GM12878 (cell line): ENCODE measurements at regions not wholly inside any gene's neighbourhood (a gene's known extent, or its start where the extent isn't known, plus 50 kb on each side); places are given as distances from the start of the nearest gene placed in this dataset.
A peak's percentile ranks its signal among the peaks of the same experiment; 100 is the strongest.

Experiments used
- ATAC-seq: fragments of 200-7000 bp; cut with Tn5 transposase; 3 replicates; pipeline ENCODE4 v1.9.1; 2020; ENCODE audit warnings: mild to moderate bottlenecking, moderate library complexity
- BruUV-seq: library from RNA; stranded (reverse); fragments of 400-500 nt; replicated peaks from 2 replicates; lab custom pipeline; 2021; lab: Mats Ljungman, UMichigan
- CTCF ChIA-PET: fragments of 300-600 bp; sonication (Branson Sonifier 250); formaldehyde crosslinking; extraction: SDS; loops from one replicate; lab custom pipeline; 2021; ENCODE audit warnings: inconsistent platforms; lab: Yijun Ruan, JAX
- POLR2A ChIA-PET: fragments of 350-600 bp; formaldehyde crosslinking; extraction: SDS; loops from one replicate; lab custom pipeline; 2021; ENCODE audit warnings: inconsistent platforms; lab: Charles Lee
- RAD21 ChIA-PET: fragments of 300-600 bp; sonication (Branson Sonifier 250); formaldehyde crosslinking; loops from one replicate; lab custom pipeline; 2023; ENCODE audit warnings: antibody characterized with exemption; ENCODE audit not compliant: unreplicated experiment; lab: Charles Lee
- SMC1A ChIA-PET: fragments of 300-600 bp; sonication (Branson Sonifier 250); formaldehyde crosslinking; loops from one replicate; lab custom pipeline; 2023; ENCODE audit not compliant: unreplicated experiment, uncharacterized antibody; lab: Charles Lee
- DNase-seq: peaks from one replicate; pipeline ENCODE4 v3.0.0-alpha.2; 2011; ENCODE audit warnings: low read depth, low spot score
- FAIRE-seq: peaks from 3 replicates; lab custom pipeline; 2011; peaks lifted over from hg19 to GRCh38; lab: Jason Lieb, UNC
- H2AFZ ChIP-seq: 2 replicates; pipeline ENCODE4 v1.6.0; 2011; ENCODE audit warnings: low read depth, low read length, control low read depth; ENCODE audit not compliant: control insufficient read depth
- H3K27ac ChIP-seq: 2 replicates; pipeline ENCODE4 v1.5.1; 2011; ENCODE audit warnings: control low read depth; ENCODE audit not compliant: control insufficient read depth, insufficient read depth
- H3K27me3 ChIP-seq, 2 experiments: replicated peaks in 1 of 2; 2 replicates each; pipeline versions ENCODE4 v1.6.0 to v1.6.1; 2011; ENCODE audit warnings: low read length in 1 of 2; ENCODE audit not compliant: control insufficient read depth in 2 of 2, insufficient read depth in 2 of 2
- H3K36me3 ChIP-seq, 2 experiments: 2 replicates each; pipeline ENCODE4 v1.5.1; 2011; ENCODE audit warnings: low read length in 1 of 2; ENCODE audit not compliant: control insufficient read depth in 2 of 2, insufficient read depth in 2 of 2
- H3K4me1 ChIP-seq: 2 replicates; pipeline ENCODE4 v1.6.1; 2011; ENCODE audit warnings: mild to moderate bottlenecking, low read length, moderate library complexity, mixed read lengths; ENCODE audit not compliant: control insufficient read depth, insufficient read depth
- H3K4me2 ChIP-seq: 2 replicates; pipeline ENCODE4 v1.6.0; 2011; ENCODE audit warnings: control low read depth; ENCODE audit not compliant: control insufficient read depth, insufficient read depth
- H3K4me3 ChIP-seq: fragments of 200-600 bp; sonication (generic); 2 replicates; pipeline ENCODE4 v1.5.1; 2016
- H3K79me2 ChIP-seq: 2 replicates; pipeline ENCODE4 v1.6.0; 2011; ENCODE audit warnings: low read length; ENCODE audit not compliant: control insufficient read depth, insufficient read depth
- H3K9ac ChIP-seq: 2 replicates; pipeline ENCODE4 v1.8.0; 2011; ENCODE audit warnings: low read length, control low read depth, mixed read lengths; ENCODE audit not compliant: control insufficient read depth, insufficient read depth
- H3K9me3 ChIP-seq: replicated peaks from 3 replicates; pipeline ENCODE4 v1.5.1; 2011; ENCODE audit warnings: mild to moderate bottlenecking, low read length; ENCODE audit not compliant: control insufficient read depth, insufficient read depth
- H4K20me1 ChIP-seq: 2 replicates; pipeline ENCODE4 v1.6.0; 2011; ENCODE audit not compliant: control insufficient read depth, insufficient read depth
- CHD4 ChIP-seq: fragments of 200-600 bp; sonication (generic); IDR thresholded peaks from 2 replicates; pipeline ENCODE4 v1.6.1; 2016; ENCODE audit warnings: mild to moderate bottlenecking
- HCFC1 ChIP-seq: fragments of 150-350 bp; IDR thresholded peaks from 2 replicates; pipeline ENCODE4 v1.6.1; 2014; ENCODE audit warnings: low read length
- IRF5 ChIP-seq: fragments of 450-650 bp; IDR thresholded peaks from 2 replicates; pipeline ENCODE4 v1.6.1; 2017; ENCODE audit warnings: borderline replicate concordance
- MEF2B ChIP-seq: fragments of 450-650 bp; IDR thresholded peaks from 2 replicates; pipeline ENCODE4 v1.6.1; 2018; ENCODE audit warnings: mild to moderate bottlenecking, moderate library complexity; ENCODE audit not compliant: partially characterized antibody, poor library complexity, severe bottlenecking
- RELA ChIP-seq: fragments of 450-650 bp; IDR thresholded peaks from 2 replicates; pipeline ENCODE4 v1.8.0; 2014; ENCODE audit warnings: borderline replicate concordance; ENCODE audit not compliant: partially characterized antibody
- USF1 ChIP-seq: IDR thresholded peaks from 2 replicates; pipeline ENCODE4 v1.6.1; 2011; ENCODE audit warnings: borderline replicate concordance, low read depth, mild to moderate bottlenecking, moderate library complexity, mixed read lengths, low read length; ENCODE audit not compliant: insufficient read depth; ENCODE audit errors: extremely low read length
- ZBTB40 ChIP-seq: fragments of 450-650 bp; IDR thresholded peaks from 2 replicates; pipeline ENCODE4 v1.6.1; 2016; ENCODE audit warnings: mild to moderate bottlenecking, moderate library complexity, borderline replicate concordance
- ZNF384 ChIP-seq: IDR thresholded peaks from 2 replicates; pipeline ENCODE4 v1.6.1; 2012; ENCODE audit warnings: low read depth, mild to moderate bottlenecking, low read length, improper control_type of control experiment, borderline replicate concordance
- WGBS: methylation state at CpG from one replicate; pipeline ENCODE4 v1.1.6; 2016; ENCODE audit warnings: low lambda C conversion rate; ENCODE audit not compliant: insufficient replicate concordance, insufficient coverage; ENCODE audit errors: missing lambda C conversion rate; 5-methylcytosine and 5-hydroxymethylcytosine counted together
- in situ Hi-C: fragments of 300-500 bp; cut with MboI; formaldehyde crosslinking; loops from 9 replicates; pipeline ENCODE4 v1.14.3; 2018; ENCODE audit warnings: mixed read lengths
- intact Hi-C: fragments of 100-400 bp; cut with micrococcal nuclease; formaldehyde crosslinking; loops from one replicate; pipeline ENCODE4 v1.14.2; 2022; ENCODE audit not compliant: unreplicated experiment

DNA sequence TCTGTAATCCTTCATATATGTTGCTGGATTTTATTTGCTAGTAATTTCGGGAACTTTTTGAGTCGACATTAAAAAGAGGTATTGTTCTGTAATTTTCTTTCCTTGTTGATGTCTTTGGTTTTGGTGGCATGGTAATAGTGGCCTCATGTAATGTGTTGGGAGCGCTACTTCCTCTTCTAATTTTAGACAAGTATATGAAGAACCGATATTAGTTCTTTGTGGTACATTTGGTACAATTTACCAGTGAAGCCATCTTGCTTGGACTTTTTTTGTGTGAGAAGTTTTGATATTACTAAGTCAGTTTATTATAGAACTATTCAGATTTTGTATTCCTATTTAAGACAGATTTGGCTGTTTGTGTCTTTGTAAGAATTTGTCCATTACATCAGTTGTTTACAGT is 669.2 kb upstream of the AADAT start (continued):
- no peak for TF ChIP-seq IRF5
- TF ChIP-seq MEF2B, result peak; percentile 52

DNA sequence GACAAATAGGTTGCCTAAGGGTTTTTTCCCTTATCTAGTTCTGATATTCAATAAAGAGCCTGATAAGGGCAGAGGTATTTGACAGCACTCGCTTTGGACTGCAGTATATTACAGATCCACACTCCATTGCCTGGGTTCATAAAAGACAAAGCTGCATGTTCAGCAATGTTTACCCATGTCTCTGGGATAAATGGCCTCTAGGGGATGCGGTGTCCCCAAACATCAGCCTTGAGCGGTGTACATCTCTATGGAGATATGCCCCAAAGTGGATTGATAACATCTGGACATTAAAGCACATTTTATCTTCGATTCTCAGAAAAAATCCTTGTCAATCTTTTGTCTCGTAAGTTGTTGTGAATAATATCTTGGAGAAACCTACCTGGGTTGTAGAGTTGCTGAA is 660.8 kb upstream of the AADAT start:
- no peaks in the 10 kb centered on the region for H3K27me3 ChIP-seq
- in situ Hi-C loops, result no loop called here
- H3K4me1 ChIP-seq, result no peaks in the 10 kb centered on the region
- FAIRE-seq (no peak), ATAC-seq (no peak), DNase-seq (no peak)
- no peak overlapping the region for H3K27ac ChIP-seq
- intact Hi-C loops, result no loop called here
- WGBS, result 44% methylated on average over 5 of the region's 5 CpGs
- H3K36me3 ChIP-seq, result no peaks in the 10 kb centered on the region
- H3K9ac ChIP-seq, result no peak overlapping the region
- H3K4me3 ChIP-seq, result no peak overlapping the region
- no peak for TF ChIP-seq HCFC1
- TF ChIP-seq CHD4, result no peak
- no peak for TF ChIP-seq USF1
- TF ChIP-seq ZBTB40, result no peak
- no peak for TF ChIP-seq ZNF384
- no peak for TF ChIP-seq RELA
- CTCF ChIA-PET, result no interaction called here
- POLR2A ChIA-PET, result no interaction called here
- RAD21 ChIA-PET, result no interaction called here
- no peaks in the 10 kb centered on the region for H4K20me1 ChIP-seq
- no peaks in the 10 kb centered on the region; the same call in 2 of the 3 replicates for H3K9me3 ChIP-seq
- no peaks in the 10 kb centered on the region for H3K79me2 ChIP-seq
- BruUV-seq, result no TSS peak
- no peak overlapping the region for H2AFZ ChIP-seq
- no peak overlapping the region for H3K4me2 ChIP-seq
- SMC1A ChIA-PET, result no interaction called here
